Left lung (tissue), 4 donors: ENCODE measurements at regions not wholly inside any gene's neighbourhood (a gene's known extent, or its start where the extent isn't known, plus 50 kb on each side); places are given as distances from the start of the nearest gene placed in this dataset.
"Not testable (repeated sequence)": the region's sequence is repeated elsewhere in the genome, so short reads cannot be mapped to it uniquely, and the experiment has no call there.

ENCODE experiments used
- ATAC-seq: fragments of 200-7000 bp; cut with Tn5 transposase; one replicate; pipeline ENCODE4 v1.9.1; 2020; ENCODE audit warnings: moderate library complexity
- DNase-seq, 4 donors: peaks; one replicate each; pipeline ENCODE4 v3.0.0-alpha.2; 2013 to 2020
- H3K27ac ChIP-seq, 2 donors: fragments of 200-600 bp; sonication (generic) in 1 of 2; one replicate each; pipeline versions ENCODE4 v1.5.0 to v1.8.0; 2020 to 2021
- H3K27me3 ChIP-seq, 2 donors: fragments of 200-600 bp; sonication (generic) in 1 of 2; one replicate each; pipeline versions ENCODE4 v1.5.0 to v1.8.0; 2020 to 2021
- H3K36me3 ChIP-seq, 2 donors: fragments of 200-600 bp; sonication (generic) in 1 of 2; one replicate each; pipeline versions ENCODE4 v1.5.0 to v1.8.0; 2020 to 2021
- H3K4me1 ChIP-seq, 2 donors: fragments of 200-600 bp; one replicate each; pipeline ENCODE4 v1.8.0; 2021
- H3K4me3 ChIP-seq, 2 donors: fragments of 200-600 bp; sonication (generic) in 1 of 2; one replicate each; pipeline versions ENCODE4 v1.5.0 to v1.8.0; 2020 to 2021; ENCODE audit warnings: mild to moderate bottlenecking in 1 of 2
- H3K9me3 ChIP-seq, 2 donors: fragments of 200-600 bp; sonication (generic) in 1 of 2; one replicate each; pipeline versions ENCODE4 v1.5.0 to v1.8.0; 2020 to 2021
- intact Hi-C, 2 donors: fragments of 100-400 bp; cut with DNase I; formaldehyde crosslinking; loops; one replicate each; pipeline versions ENCODE4 v1.11.2 to v1.14.2; 2022
- TF ChIP-seq, protein P1 (sequence below), 2 donors: fragments of 200-600 bp; sonication (generic) in 1 of 2; IDR thresholded peaks; one replicate each; pipeline versions ENCODE4 v1.5.0 to v1.8.0; 2021; ENCODE audit warnings: antibody characterized with exemption in 2 of 2
- donor health status: DM: no; HTN: yes; CAD: no.
- donor health status: DM: no; HTN: no; CAD: no.

- Histone ChIP-seq H3K4me3 (no peak overlapping the region), H3K9me3 (no peaks in the 10 kb centered on the region), H3K27me3 (no peaks in the 10 kb centered on the region), H3K27ac (no peak overlapping the region), H3K4me1 (no peaks in the 10 kb centered on the region), H3K36me3 (no peaks in the 10 kb centered on the region)
- TF ChIP-seq, protein P1, sequence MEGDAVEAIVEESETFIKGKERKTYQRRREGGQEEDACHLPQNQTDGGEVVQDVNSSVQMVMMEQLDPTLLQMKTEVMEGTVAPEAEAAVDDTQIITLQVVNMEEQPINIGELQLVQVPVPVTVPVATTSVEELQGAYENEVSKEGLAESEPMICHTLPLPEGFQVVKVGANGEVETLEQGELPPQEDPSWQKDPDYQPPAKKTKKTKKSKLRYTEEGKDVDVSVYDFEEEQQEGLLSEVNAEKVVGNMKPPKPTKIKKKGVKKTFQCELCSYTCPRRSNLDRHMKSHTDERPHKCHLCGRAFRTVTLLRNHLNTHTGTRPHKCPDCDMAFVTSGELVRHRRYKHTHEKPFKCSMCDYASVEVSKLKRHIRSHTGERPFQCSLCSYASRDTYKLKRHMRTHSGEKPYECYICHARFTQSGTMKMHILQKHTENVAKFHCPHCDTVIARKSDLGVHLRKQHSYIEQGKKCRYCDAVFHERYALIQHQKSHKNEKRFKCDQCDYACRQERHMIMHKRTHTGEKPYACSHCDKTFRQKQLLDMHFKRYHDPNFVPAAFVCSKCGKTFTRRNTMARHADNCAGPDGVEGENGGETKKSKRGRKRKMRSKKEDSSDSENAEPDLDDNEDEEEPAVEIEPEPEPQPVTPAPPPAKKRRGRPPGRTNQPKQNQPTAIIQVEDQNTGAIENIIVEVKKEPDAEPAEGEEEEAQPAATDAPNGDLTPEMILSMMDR (IDR thresholded peaks at IDR 0.05), result no peak
- intact Hi-C loops, result no loop called here
- no peak for DNase-seq
- no peak for ATAC-seq
Measured at GRCh38 chr6:56787209-56787608, 144.5 kb upstream of the DST start.

- Histone ChIP-seq H3K27ac (no peak overlapping the region), H3K4me3 (no peak overlapping the region), H3K9me3 (no peaks in the 10 kb centered on the region), H3K36me3 (no peaks in the 10 kb centered on the region), H3K27me3 (no peaks in the 10 kb centered on the region), H3K4me1 (no peaks in the 10 kb centered on the region)
- intact Hi-C loops, result no loop called here
- ATAC-seq, result no peak
- TF ChIP-seq, protein P1 (IDR thresholded peaks at IDR 0.05), result no peak
- no peak for DNase-seq
Measured at GRCh38 chr6:56786256-56786655, 143.6 kb upstream of the DST start.

GRCh38 chr6:56785536-56785935 is 142.8 kb upstream of the DST start:
- intact Hi-C loops, H3K27ac ChIP-seq, ATAC-seq, H3K4me3 ChIP-seq, H3K9me3 ChIP-seq, H3K27me3 ChIP-seq, DNase-seq, H3K4me1 ChIP-seq, H3K36me3 ChIP-seq: not testable (repeated sequence)

DNA sequence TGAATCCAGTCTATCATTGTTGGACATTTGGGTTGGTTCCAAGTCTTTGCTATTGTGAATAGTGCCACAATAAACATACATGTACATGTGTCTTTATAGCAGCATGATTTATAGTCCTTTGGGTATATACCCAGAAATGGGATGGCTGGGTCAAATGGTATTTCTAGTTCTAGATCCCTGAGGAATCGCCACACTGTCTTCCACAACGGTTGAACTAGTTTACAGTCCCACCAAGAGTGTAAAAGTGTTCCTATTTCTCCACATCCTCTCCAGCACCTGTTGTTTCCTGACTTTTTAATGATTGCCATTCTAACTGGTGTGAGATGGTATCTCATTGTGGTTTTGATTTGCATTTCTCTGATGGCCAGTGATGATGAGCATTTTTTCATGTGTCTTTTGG is 137.4 kb upstream of the DST start:
- intact Hi-C loops, H3K36me3 ChIP-seq, H3K9me3 ChIP-seq, ATAC-seq, DNase-seq, H3K4me1 ChIP-seq, H3K27ac ChIP-seq, H3K27me3 ChIP-seq, H3K4me3 ChIP-seq: not testable (repeated sequence)

GRCh38 chr6:56778503-56778902 is 135.8 kb upstream of the DST start:
- H3K27ac ChIP-seq, H3K4me3 ChIP-seq, intact Hi-C loops, H3K27me3 ChIP-seq, H3K4me1 ChIP-seq, H3K9me3 ChIP-seq, ATAC-seq, DNase-seq, H3K36me3 ChIP-seq: not testable (repeated sequence)

- H3K27me3 ChIP-seq, result no peaks in the 10 kb centered on the region
- DNase-seq (no peak), ATAC-seq (no peak)
- intact Hi-C loops, result no loop called here
- TF ChIP-seq, protein P1 (IDR thresholded peaks at IDR 0.05), result no peak
- H3K4me1 ChIP-seq, result no peaks in the 10 kb centered on the region
- no peak overlapping the region for H3K4me3 ChIP-seq
- H3K27ac ChIP-seq, result no peak overlapping the region
- H3K36me3 ChIP-seq, result no peaks in the 10 kb centered on the region
- H3K9me3 ChIP-seq, result no peaks in the 10 kb centered on the region
Measured at GRCh38 chr6:56775498-56776166, 132.9 kb upstream of the DST start.

DNA sequence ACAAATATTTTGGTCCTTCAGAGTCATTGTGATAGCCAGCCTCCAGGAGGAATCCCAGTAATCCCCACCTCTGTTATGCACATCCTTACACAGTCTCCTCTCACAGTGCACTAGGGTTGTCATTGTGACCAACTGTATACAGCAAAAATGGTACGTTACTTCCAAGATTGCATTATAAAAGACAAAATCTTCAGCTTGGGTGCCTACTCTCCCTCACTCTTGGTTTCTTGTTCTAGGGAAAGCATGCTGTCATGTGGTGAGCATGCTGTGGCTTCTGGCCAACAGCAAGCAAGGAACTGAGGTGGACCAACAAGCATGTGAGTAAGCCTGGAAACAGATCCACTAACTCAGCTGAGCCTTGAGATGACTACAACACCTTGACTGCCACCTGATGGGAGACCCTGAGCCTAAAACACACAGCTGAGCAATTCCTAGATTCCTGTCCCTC is 130.1 kb upstream of the DST start:
- no peaks in the 10 kb centered on the region for H3K27me3 ChIP-seq
- intact Hi-C loops, result no loop called here
- no peaks in the 10 kb centered on the region for H3K36me3 ChIP-seq
- H3K9me3 ChIP-seq, result no peaks in the 10 kb centered on the region
- TF ChIP-seq, protein P1 (IDR thresholded peaks at IDR 0.05), result no peak
- DNase-seq (no peak), ATAC-seq (peak; percentile 67)
- H3K4me1 ChIP-seq, result no peaks in the 10 kb centered on the region
- H3K27ac ChIP-seq, result no peak overlapping the region
- no peak overlapping the region for H3K4me3 ChIP-seq
